ENCODE measurements at regions not wholly inside any gene's neighbourhood (a gene's known extent, or its start where the extent isn't known, plus 50 kb on each side); places are given as distances from the start of the nearest gene placed in this dataset.
A peak's percentile ranks its signal among the peaks of the same experiment; 100 is the strongest.

DNA sequence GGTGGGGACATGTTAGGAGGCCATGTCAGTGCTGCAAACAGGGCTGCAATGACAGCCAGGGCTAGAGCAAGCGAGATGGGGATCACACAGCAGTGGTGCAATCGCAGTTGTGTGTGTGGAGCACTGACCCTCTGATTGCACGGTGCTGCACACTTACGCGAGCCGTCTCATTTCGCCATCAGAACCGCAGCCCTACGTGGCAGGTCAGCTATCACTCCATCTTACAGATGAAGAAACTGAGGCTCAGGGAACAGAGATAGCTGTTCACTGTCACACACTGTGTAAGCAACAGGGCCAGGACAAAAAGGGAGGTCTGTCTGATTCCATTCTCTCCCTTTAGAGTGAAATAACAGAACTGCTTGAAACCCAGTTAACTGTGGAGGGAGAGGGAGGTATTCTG, 104.8 kb upstream of the SLC45A1 start:
- no peak for DNase-seq (ENCODE audit: low read depth)
- no peak overlapping the region for H3K4me3 ChIP-seq (ENCODE audit: low read depth, low read length)
- TF ChIP-seq, protein P1, sequence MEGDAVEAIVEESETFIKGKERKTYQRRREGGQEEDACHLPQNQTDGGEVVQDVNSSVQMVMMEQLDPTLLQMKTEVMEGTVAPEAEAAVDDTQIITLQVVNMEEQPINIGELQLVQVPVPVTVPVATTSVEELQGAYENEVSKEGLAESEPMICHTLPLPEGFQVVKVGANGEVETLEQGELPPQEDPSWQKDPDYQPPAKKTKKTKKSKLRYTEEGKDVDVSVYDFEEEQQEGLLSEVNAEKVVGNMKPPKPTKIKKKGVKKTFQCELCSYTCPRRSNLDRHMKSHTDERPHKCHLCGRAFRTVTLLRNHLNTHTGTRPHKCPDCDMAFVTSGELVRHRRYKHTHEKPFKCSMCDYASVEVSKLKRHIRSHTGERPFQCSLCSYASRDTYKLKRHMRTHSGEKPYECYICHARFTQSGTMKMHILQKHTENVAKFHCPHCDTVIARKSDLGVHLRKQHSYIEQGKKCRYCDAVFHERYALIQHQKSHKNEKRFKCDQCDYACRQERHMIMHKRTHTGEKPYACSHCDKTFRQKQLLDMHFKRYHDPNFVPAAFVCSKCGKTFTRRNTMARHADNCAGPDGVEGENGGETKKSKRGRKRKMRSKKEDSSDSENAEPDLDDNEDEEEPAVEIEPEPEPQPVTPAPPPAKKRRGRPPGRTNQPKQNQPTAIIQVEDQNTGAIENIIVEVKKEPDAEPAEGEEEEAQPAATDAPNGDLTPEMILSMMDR (conservative IDR thresholded peaks at IDR 0.05; ENCODE audit: low read depth, low read length): no peak

DNA sequence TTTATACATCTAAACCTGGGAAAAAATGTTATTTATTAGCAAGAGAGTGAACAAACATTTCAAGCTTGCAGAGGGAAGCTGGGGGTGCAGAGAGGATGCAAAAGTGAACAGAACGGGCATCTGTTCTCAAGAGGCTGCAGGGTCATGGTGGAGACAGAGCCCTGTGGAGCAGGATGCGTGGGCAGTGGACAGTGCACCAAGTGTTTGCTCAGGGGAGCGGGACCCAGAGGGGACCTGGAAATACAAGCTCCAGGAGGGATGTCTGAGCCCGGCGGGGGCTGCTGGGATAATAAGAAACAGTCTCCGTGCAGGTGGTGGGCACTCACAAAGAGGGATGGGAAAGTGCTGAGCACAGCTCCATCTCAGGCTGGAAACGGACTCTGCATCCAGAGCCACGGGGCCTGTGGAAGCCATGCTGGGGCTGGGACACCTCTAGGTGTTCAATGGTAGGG, 105.3 kb upstream of the SLC45A1 start:
- TF ChIP-seq, protein P1 (conservative IDR thresholded peaks at IDR 0.05; ENCODE audit: low read depth, low read length): peak; percentile 16
- peak; percentile 53 for DNase-seq (ENCODE audit: low read depth)
- H3K4me3 ChIP-seq (ENCODE audit: low read depth, low read length): no peak overlapping the region

DNA sequence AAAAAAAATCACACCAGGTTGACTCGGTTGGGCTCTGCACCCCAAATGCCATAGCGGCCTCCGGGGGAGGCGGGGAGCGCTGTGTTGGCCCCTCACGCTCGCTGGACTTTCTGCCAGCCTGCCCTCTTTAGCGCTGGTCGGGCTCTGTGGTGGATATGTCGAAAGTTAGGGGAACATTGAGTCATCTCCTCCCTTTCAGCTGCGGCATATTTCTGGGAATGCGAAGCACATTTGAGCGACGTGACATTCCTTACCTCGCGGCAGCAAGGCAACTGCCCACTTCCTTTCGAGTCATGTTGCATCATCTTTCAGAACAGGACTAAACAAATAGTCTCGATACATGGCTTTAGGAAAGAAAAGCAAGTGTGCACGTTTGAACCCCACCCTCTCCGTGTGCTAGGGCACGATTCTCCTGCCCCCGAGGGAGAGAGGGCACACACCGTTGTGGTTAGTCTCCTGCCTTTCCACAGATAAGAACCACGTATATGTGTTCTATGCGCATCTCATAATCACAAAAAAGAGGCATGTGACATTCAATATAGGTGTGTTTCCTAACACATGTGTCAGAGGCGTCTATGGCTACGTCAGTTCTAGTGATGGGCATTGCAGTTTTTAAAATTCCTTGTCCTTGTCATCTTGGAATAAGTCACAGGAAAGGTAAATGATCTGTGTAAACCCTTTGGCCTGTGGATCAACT, 105.9 kb upstream of the SLC45A1 start:
- TF ChIP-seq, protein P1 (conservative IDR thresholded peaks at IDR 0.05; ENCODE audit: low read depth, low read length): no peak
- DNase-seq (ENCODE audit: low read depth): peak; percentile 97
- H3K4me3 ChIP-seq (ENCODE audit: low read depth, low read length): no peak overlapping the region

DNA sequence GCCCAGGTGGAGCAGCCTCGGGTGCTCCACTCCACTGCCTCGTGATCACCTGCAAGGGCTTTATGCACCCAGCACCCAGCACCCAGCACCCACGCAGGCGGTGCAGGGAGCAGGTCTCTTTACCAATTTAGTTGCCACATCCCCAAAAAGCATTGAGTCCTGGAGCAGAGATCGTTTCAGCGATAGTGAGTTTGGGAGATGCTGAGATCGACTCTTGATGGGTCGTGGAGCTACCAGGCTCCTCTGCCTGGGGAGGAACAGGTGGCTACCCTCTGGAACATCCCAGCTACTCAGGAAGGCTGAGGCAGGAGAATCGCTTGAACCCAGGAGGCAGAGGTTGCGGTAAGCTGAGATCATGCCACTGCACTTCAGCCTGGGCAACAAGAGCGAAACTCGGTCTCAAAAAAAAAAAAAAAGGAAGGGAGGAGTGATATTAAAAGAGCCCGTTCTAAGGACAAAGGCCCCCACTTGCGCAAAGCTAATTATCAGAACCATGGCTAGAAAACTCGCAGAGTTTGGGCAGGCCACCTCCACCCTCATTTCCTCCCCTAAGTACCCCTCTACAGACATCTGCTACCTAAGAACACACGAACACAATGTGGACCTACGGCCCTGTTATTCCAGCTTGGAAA, 106.5 kb upstream of the SLC45A1 start:
- no peak for DNase-seq (ENCODE audit: low read depth)
- TF ChIP-seq, protein P1 (conservative IDR thresholded peaks at IDR 0.05; ENCODE audit: low read depth, low read length): no peak
- no peak overlapping the region for H3K4me3 ChIP-seq (ENCODE audit: low read depth, low read length)

DNA sequence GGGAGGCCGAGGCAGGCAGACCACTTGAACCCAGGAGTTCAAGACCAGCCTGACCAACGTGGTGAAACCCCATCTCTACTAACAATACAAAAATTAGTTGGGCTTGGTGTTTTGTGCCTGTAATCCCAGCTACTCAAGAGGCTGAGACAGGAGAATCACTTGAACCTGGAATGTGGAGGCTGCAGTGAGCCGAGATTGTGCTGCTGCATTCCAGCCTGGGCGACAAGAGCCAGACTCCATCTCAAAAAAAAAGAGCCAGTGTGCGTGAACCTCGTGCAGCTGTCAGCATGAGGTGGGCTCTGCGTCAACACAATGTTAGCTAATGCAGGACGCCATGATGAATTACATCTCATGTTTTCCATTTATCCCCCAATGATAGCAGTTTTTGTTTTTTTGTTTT, 110.7 kb upstream of the SLC45A1 start:
- TF ChIP-seq, protein P1 (conservative IDR thresholded peaks at IDR 0.05; ENCODE audit: low read depth, low read length): no peak
- no peak for DNase-seq (ENCODE audit: low read depth)
- H3K4me3 ChIP-seq (ENCODE audit: low read depth, low read length): no peak overlapping the region

DNA sequence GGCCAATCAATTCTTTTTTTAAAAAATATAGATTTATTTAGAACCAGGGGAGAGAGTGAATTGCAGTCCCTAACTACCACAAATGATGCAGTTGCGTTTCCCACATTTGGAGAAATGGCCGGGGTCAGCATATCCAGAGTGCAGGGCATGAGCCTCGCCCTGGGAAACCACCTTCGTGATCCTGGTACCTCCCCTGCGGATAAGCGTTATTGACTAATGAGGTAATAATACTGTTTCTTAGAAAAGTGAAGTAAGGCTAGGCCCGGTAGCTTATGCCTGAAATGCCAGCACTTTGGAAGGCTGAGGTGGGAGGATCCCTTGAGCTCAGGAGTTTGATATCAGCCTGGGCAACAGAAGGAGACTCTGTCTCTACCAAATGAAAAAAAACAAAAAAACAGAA, 111.5 kb upstream of the SLC45A1 start:
- H3K4me3 ChIP-seq (ENCODE audit: low read depth, low read length): no peak overlapping the region
- no peak for DNase-seq (ENCODE audit: low read depth)
- TF ChIP-seq, protein P1 (conservative IDR thresholded peaks at IDR 0.05; ENCODE audit: low read depth, low read length): no peak

DNA sequence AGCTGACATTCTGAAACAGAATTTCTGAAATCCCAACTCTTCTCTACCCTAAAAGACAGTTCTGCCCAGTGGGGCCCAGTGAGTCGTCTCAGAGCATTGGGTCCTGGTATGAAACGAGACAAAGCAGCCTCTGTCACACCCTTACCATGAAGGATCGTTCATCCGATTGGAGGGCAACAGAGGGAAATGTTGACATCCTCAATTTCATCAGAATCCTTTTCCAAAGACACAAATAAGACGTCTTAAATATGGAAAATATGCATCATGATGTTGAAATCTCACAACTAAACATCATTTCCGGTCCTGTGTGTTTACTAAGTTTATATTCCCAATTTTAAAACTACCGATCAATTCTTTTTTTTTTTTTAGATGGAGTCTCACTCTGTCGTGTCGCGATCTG, 112.1 kb upstream of the SLC45A1 start:
- TF ChIP-seq, protein P1 (conservative IDR thresholded peaks at IDR 0.05; ENCODE audit: low read depth, low read length): no peak
- no peak overlapping the region for H3K4me3 ChIP-seq (ENCODE audit: low read depth, low read length)
- no peak for DNase-seq (ENCODE audit: low read depth)
